ENCODE measurements at regions not wholly inside any gene's neighbourhood (a gene's known extent, or its start where the extent isn't known, plus 50 kb on each side); places are given as distances from the start of the nearest gene placed in this dataset.

GRCh38 chr10:78319371-78319770, 285.7 kb downstream of the RPS24 start:
- no peak for DNase-seq (ENCODE audit: low read depth, low spot score)
- Histone ChIP-seq H3K4me3 (no peak overlapping the region), H3K9me3 (ENCODE audit: low read depth, low read length) (no peaks in the 10 kb centered on the region), H3K9ac (ENCODE audit: insufficient read length) (no peak overlapping the region), H3K36me3 (ENCODE audit: insufficient read depth, low read length) (no peaks in the 10 kb centered on the region), H3K27ac (no peak overlapping the region)
- TF ChIP-seq POLR2AphosphoS5 (IDR thresholded peaks at IDR 0.05; ENCODE audit: borderline replicate concordance, low read depth, low read length), result no peak
- no peak for TF ChIP-seq EZH2 (IDR thresholded peaks at IDR 0.05)
- no peak for TF ChIP-seq FOXP2 (optimal IDR thresholded peaks at IDR 0.05; ENCODE audit: control extremely low read depth, extremely low read length, insufficient read depth)

GRCh38 chr10:78319841-78320240, 286.2 kb downstream of the RPS24 start:
- Histone ChIP-seq H3K4me3 (no peak overlapping the region), H3K9ac (ENCODE audit: insufficient read length) (no peak overlapping the region), H3K27ac (no peak overlapping the region), H3K36me3 (ENCODE audit: insufficient read depth, low read length) (no peaks in the 10 kb centered on the region), H3K9me3 (ENCODE audit: low read depth, low read length) (no peaks in the 10 kb centered on the region)
- TF ChIP-seq POLR2AphosphoS5 (IDR thresholded peaks at IDR 0.05; ENCODE audit: borderline replicate concordance, low read depth, low read length) (no peak), EZH2 (IDR thresholded peaks at IDR 0.05) (no peak), FOXP2 (optimal IDR thresholded peaks at IDR 0.05; ENCODE audit: control extremely low read depth, extremely low read length, insufficient read depth) (no peak)
- DNase-seq (ENCODE audit: low read depth, low spot score), result no peak

- no peak for DNase-seq (ENCODE audit: low read depth, low spot score)
- TF ChIP-seq POLR2AphosphoS5 (IDR thresholded peaks at IDR 0.05; ENCODE audit: borderline replicate concordance, low read depth, low read length) (no peak), EZH2 (IDR thresholded peaks at IDR 0.05) (no peak), FOXP2 (optimal IDR thresholded peaks at IDR 0.05; ENCODE audit: control extremely low read depth, extremely low read length, insufficient read depth) (no peak)
- Histone ChIP-seq H3K4me3 (no peak overlapping the region), H3K27ac (no peak overlapping the region), H3K9ac (ENCODE audit: insufficient read length) (no peak overlapping the region), H3K9me3 (ENCODE audit: low read depth, low read length) (no peaks in the 10 kb centered on the region), H3K36me3 (ENCODE audit: insufficient read depth, low read length) (no peaks in the 10 kb centered on the region)
These were observed 286.8 kb downstream of the RPS24 start for GRCh38 chr10:78320506-78320905.

- DNase-seq (ENCODE audit: low read depth, low spot score), result no peak
- no peak overlapping the region for H3K9ac ChIP-seq (ENCODE audit: insufficient read length)
- H3K4me3 ChIP-seq, result no peak overlapping the region
- TF ChIP-seq POLR2AphosphoS5 (IDR thresholded peaks at IDR 0.05; ENCODE audit: borderline replicate concordance, low read depth, low read length) (no peak), FOXP2 (optimal IDR thresholded peaks at IDR 0.05; ENCODE audit: control extremely low read depth, extremely low read length, insufficient read depth) (no peak), EZH2 (IDR thresholded peaks at IDR 0.05) (no peak)
- no peaks in the 10 kb centered on the region for H3K9me3 ChIP-seq (ENCODE audit: low read depth, low read length)
- no peaks in the 10 kb centered on the region for H3K36me3 ChIP-seq (ENCODE audit: insufficient read depth, low read length)
- no peak overlapping the region for H3K27ac ChIP-seq
These were observed 287.3 kb downstream of the RPS24 start for GRCh38 chr10:78321000-78321399.

- Histone ChIP-seq H3K9ac (ENCODE audit: insufficient read length) (no peak overlapping the region), H3K36me3 (ENCODE audit: insufficient read depth, low read length) (no peaks in the 10 kb centered on the region), H3K9me3 (ENCODE audit: low read depth, low read length) (no peaks in the 10 kb centered on the region), H3K27ac (no peak overlapping the region), H3K4me3 (no peak overlapping the region)
- DNase-seq (ENCODE audit: low read depth, low spot score), result no peak
- no peak for TF ChIP-seq EZH2 (IDR thresholded peaks at IDR 0.05)
- no peak for TF ChIP-seq FOXP2 (optimal IDR thresholded peaks at IDR 0.05; ENCODE audit: control extremely low read depth, extremely low read length, insufficient read depth)
- no peak for TF ChIP-seq POLR2AphosphoS5 (IDR thresholded peaks at IDR 0.05; ENCODE audit: borderline replicate concordance, low read depth, low read length)
These were observed 287.8 kb downstream of the RPS24 start for GRCh38 chr10:78321500-78321899.

GRCh38 chr10:78326372-78326771, 292.7 kb downstream of the RPS24 start:
- no peak for DNase-seq (ENCODE audit: low read depth, low spot score)
- Histone ChIP-seq H3K9ac (ENCODE audit: insufficient read length) (no peak overlapping the region), H3K9me3 (ENCODE audit: low read depth, low read length) (no peaks in the 10 kb centered on the region), H3K4me3 (no peak overlapping the region), H3K27ac (no peak overlapping the region), H3K36me3 (ENCODE audit: insufficient read depth, low read length) (no peaks in the 10 kb centered on the region)
- no peak for TF ChIP-seq FOXP2 (optimal IDR thresholded peaks at IDR 0.05; ENCODE audit: control extremely low read depth, extremely low read length, insufficient read depth)
- no peak for TF ChIP-seq EZH2 (IDR thresholded peaks at IDR 0.05)
- no peak for TF ChIP-seq POLR2AphosphoS5 (IDR thresholded peaks at IDR 0.05; ENCODE audit: borderline replicate concordance, low read depth, low read length)

GRCh38 chr10:78327778-78328591, 294.3 kb downstream of the RPS24 start:
- Histone ChIP-seq H3K9me3 (ENCODE audit: low read depth, low read length) (no peaks in the 10 kb centered on the region), H3K27ac (no peak overlapping the region), H3K4me3 (no peak overlapping the region), H3K36me3 (ENCODE audit: insufficient read depth, low read length) (no peaks in the 10 kb centered on the region), H3K9ac (ENCODE audit: insufficient read length) (no peak overlapping the region)
- no peak for DNase-seq (ENCODE audit: low read depth, low spot score)
- TF ChIP-seq POLR2AphosphoS5 (IDR thresholded peaks at IDR 0.05; ENCODE audit: borderline replicate concordance, low read depth, low read length) (no peak), EZH2 (IDR thresholded peaks at IDR 0.05) (no peak), FOXP2 (optimal IDR thresholded peaks at IDR 0.05; ENCODE audit: control extremely low read depth, extremely low read length, insufficient read depth) (no peak)

GRCh38 chr10:78328592-78329404, 295.1 kb downstream of the RPS24 start:
- H3K9me3 ChIP-seq (ENCODE audit: low read depth, low read length), result no peaks in the 10 kb centered on the region
- DNase-seq (ENCODE audit: low read depth, low spot score), result no peak
- H3K27ac ChIP-seq, result no peak overlapping the region
- no peak overlapping the region for H3K4me3 ChIP-seq
- TF ChIP-seq EZH2 (IDR thresholded peaks at IDR 0.05) (no peak), POLR2AphosphoS5 (IDR thresholded peaks at IDR 0.05; ENCODE audit: borderline replicate concordance, low read depth, low read length) (no peak), FOXP2 (optimal IDR thresholded peaks at IDR 0.05; ENCODE audit: control extremely low read depth, extremely low read length, insufficient read depth) (no peak)
- H3K9ac ChIP-seq (ENCODE audit: insufficient read length), result no peak overlapping the region
- no peaks in the 10 kb centered on the region for H3K36me3 ChIP-seq (ENCODE audit: insufficient read depth, low read length)

Data from SK-N-MC (cell line).